ENCODE measurements at regions not wholly inside any gene's neighbourhood (a gene's known extent, or its start where the extent isn't known, plus 50 kb on each side); places are given as distances from the start of the nearest gene placed in this dataset.
"Not testable (repeated sequence)": the region's sequence is repeated elsewhere in the genome, so short reads cannot be mapped to it uniquely, and the experiment has no call there.

GRCh38 chr6:76972474-76972873, 490.8 kb downstream of the HTR1B start:
- H3K27me3 ChIP-seq = no peaks in the 10 kb centered on the region
- H3K4me3 ChIP-seq = no peak overlapping the region
- no peak for ATAC-seq
- H3K36me3 ChIP-seq = no peaks in the 10 kb centered on the region
- no peak for DNase-seq
- TF ChIP-seq, protein P1, sequence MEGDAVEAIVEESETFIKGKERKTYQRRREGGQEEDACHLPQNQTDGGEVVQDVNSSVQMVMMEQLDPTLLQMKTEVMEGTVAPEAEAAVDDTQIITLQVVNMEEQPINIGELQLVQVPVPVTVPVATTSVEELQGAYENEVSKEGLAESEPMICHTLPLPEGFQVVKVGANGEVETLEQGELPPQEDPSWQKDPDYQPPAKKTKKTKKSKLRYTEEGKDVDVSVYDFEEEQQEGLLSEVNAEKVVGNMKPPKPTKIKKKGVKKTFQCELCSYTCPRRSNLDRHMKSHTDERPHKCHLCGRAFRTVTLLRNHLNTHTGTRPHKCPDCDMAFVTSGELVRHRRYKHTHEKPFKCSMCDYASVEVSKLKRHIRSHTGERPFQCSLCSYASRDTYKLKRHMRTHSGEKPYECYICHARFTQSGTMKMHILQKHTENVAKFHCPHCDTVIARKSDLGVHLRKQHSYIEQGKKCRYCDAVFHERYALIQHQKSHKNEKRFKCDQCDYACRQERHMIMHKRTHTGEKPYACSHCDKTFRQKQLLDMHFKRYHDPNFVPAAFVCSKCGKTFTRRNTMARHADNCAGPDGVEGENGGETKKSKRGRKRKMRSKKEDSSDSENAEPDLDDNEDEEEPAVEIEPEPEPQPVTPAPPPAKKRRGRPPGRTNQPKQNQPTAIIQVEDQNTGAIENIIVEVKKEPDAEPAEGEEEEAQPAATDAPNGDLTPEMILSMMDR (IDR thresholded peaks at IDR 0.05) = no peak
- no peaks in the 10 kb centered on the region for H3K4me1 ChIP-seq
- H3K27ac ChIP-seq = no peak overlapping the region
- H3K9me3 ChIP-seq = no peaks in the 10 kb centered on the region
- intact Hi-C loops (cut with DNase I) = no loop called here

DNA sequence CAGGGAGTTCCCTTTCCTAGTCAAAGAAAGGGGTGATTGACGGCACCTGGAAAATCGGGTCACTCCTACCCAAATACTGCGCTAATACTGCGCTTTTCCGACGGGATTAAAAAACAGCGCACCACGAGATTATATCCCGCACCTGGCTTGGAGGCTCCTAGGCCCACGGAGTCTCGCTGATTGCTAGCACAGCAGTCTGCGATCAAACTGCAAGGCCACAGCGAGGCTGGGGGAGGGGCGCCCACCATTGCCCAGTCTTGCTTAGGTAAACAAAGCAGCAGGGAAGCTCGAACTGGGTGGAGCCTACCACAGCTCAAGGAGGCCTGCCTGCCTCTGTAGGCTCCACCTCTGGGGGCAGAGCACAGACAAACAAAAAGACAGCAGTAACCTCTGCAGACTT, 504.1 kb downstream of the HTR1B start:
- H3K27me3 ChIP-seq; intact Hi-C loops (cut with DNase I); H3K9me3 ChIP-seq; H3K27ac ChIP-seq; H3K36me3 ChIP-seq; H3K4me1 ChIP-seq; H3K4me3 ChIP-seq; ATAC-seq; DNase-seq: not testable (repeated sequence)

GRCh38 chr6:76942203-76942966, 520.9 kb downstream of the HTR1B start:
- DNase-seq = no peak
- Histone ChIP-seq H3K4me1 (no peaks in the 10 kb centered on the region), H3K9me3 (no peaks in the 10 kb centered on the region), H3K36me3 (no peaks in the 10 kb centered on the region), H3K27ac (no peak overlapping the region), H3K4me3 (no peak overlapping the region), H3K27me3 (no peaks in the 10 kb centered on the region)
- intact Hi-C loops (cut with DNase I) = no loop called here
- ATAC-seq = no peak
- TF ChIP-seq, protein P1 (IDR thresholded peaks at IDR 0.05) = no peak

DNA sequence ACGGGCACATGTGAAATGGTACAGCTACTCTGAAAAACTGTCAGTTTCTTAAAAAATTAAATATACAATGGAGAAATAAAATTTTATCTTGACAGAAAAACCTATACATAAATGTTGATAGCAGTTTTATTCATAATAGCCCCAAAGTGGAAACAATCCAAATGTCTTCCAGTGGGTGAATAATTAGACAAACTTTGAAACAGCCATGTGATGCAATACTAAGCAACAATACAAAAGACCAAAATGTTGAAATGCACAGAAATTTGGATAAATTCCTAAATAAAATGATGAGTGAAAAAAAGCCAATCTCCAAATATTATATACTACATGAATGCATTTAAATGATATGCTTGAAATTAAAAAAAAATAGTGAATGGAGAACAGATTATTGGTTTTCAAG, 523.1 kb downstream of the HTR1B start:
- intact Hi-C loops (cut with DNase I) = no loop called here
- DNase-seq (no peak), ATAC-seq (no peak)
- TF ChIP-seq, protein P1 (IDR thresholded peaks at IDR 0.05) = no peak
- Histone ChIP-seq H3K4me1 (no peaks in the 10 kb centered on the region), H3K27ac (no peak overlapping the region), H3K9me3 (no peaks in the 10 kb centered on the region), H3K4me3 (no peak overlapping the region), H3K36me3 (no peaks in the 10 kb centered on the region), H3K27me3 (no peaks in the 10 kb centered on the region)

- TF ChIP-seq, protein P1 (IDR thresholded peaks at IDR 0.05) = no peak
- Histone ChIP-seq H3K27ac (no peak overlapping the region), H3K4me1 (no peaks in the 10 kb centered on the region), H3K27me3 (no peaks in the 10 kb centered on the region), H3K4me3 (no peak overlapping the region), H3K36me3 (no peaks in the 10 kb centered on the region), H3K9me3 (no peaks in the 10 kb centered on the region)
- DNase-seq (no peak), ATAC-seq (no peak)
- intact Hi-C loops (cut with DNase I) = no loop called here
Measured at GRCh38 chr6:76914737-76915136, 548.6 kb downstream of the HTR1B start.

DNA sequence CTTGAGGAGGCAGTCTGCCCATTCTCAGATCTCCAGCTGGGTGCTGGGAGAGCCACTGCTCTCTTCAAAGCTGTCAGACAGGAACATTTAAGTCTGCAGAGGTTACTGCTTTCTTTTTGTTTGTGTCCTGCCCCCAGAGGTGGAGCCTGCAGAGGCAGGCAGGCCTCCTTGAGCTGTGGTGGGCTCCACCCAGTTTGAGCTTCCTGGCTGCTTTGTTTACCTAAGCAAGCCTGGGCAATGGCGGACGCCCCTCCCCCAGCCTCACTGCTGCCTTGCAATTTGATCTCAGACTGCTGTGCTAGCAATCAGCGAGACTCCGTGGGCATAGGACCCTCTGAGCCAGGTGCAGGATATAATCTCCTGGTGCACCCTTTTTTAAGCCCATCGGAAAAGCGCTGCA, 557.8 kb downstream of the HTR1B start:
- H3K27ac ChIP-seq; intact Hi-C loops (cut with DNase I); H3K4me1 ChIP-seq; DNase-seq; H3K9me3 ChIP-seq; H3K4me3 ChIP-seq; H3K36me3 ChIP-seq; ATAC-seq; H3K27me3 ChIP-seq: not testable (repeated sequence)

- no peaks in the 10 kb centered on the region for H3K36me3 ChIP-seq
- TF ChIP-seq, protein P1 (IDR thresholded peaks at IDR 0.05) = no peak
Measured at GRCh38 chr6:76892542-76892941, 570.7 kb downstream of the HTR1B start.

More at GRCh38 chr6:76892542-76892941, 570.7 kb downstream of the HTR1B start:
- no peaks in the 10 kb centered on the region for H3K4me1 ChIP-seq
- intact Hi-C loops (cut with DNase I) = no loop called here
- no peak for ATAC-seq
- H3K4me3 ChIP-seq = no peak overlapping the region
- DNase-seq = no peak
- H3K27ac ChIP-seq = no peak overlapping the region
- no peaks in the 10 kb centered on the region for H3K9me3 ChIP-seq
- no peaks in the 10 kb centered on the region for H3K27me3 ChIP-seq
